ENCODE measurements at regions not wholly inside any gene's neighbourhood (a gene's known extent, or its start where the extent isn't known, plus 50 kb on each side); places are given as distances from the start of the nearest gene placed in this dataset.

DNA sequence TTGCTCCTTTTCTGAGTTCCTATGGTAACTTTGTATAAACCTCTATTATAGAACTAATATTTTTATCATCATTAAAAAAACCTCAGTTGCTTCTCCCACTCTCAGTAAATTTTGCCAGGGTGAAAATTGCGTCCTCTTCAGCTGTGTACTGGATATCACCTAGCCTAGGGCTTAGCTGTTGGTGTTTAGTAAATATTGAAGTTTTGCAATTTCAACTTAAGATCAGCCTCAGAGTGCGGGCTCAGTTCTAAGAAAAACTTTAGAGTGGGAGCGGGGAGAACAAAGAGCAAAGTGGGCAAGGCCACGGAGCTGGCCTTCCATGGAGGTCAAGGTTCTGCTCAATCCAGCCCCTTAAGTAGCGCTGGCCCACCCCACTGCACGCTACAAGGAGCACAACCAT, 488.3 kb upstream of the SPRED2 start:
- no peak overlapping the region for H2AK5ac ChIP-seq (ENCODE audit: low read depth, low read length)
- no peak overlapping the region for H3K18ac ChIP-seq (ENCODE audit: extremely low read depth, low read length)
- CTCF ChIA-PET (ENCODE audit: partially characterized antibody), result interaction anchor here (0.5 to 1.8 kb wide), 9 partner anchors 8 to 454 kb away, joined by 3 to 5 read pairs (median 3); no protein-coding TSS in a partner anchor
- H3K36me3 ChIP-seq (ENCODE audit: control insufficient read depth in 2 of 4, insufficient read depth in 4 of 4, low read length in 3 of 4), result no peaks in the 10 kb centered on the region
- no peak overlapping the region for H3K9ac ChIP-seq (replicated peaks in 1 of 4; ENCODE audit: extremely low read depth in 1 of 4, low read depth in 3 of 4, low read length in 3 of 4)
- POLR2A ChIA-PET (ENCODE audit: partially characterized antibody), result no interaction called here
- no peak overlapping the region for H3K4ac ChIP-seq (replicated peaks; ENCODE audit: insufficient read length, low read depth, low read length)
- H3K79me1 ChIP-seq (ENCODE audit: low read depth, low read length), result no peaks in the 10 kb centered on the region
- H2BK12ac ChIP-seq (ENCODE audit: low read depth, low read length), result no peak overlapping the region
- H3K27ac ChIP-seq (ENCODE audit: low read depth, low read length), result no peak overlapping the region
- no peak overlapping the region for H4K91ac ChIP-seq (replicated peaks; ENCODE audit: insufficient read length, low read length)
- no peak overlapping the region for H3K14ac ChIP-seq (ENCODE audit: insufficient read length)
- WGBS, 2 experiments (ENCODE audit: extremely low coverage in 1 of 2, insufficient coverage in 1 of 2, insufficient read length in 1 of 2, insufficient replicate concordance in 2 of 2, low coverage in 1 of 2, low lambda C conversion rate in 2 of 2, missing lambda C conversion rate in 1 of 2), result 95% methylated on average over 6 of the region's 6 CpGs; no CpG with 5 or more reads in 1 of the 2 experiments
- no peaks in the 10 kb centered on the region for H3K4me1 ChIP-seq (replicated peaks in 1 of 4; ENCODE audit: control insufficient read depth in 3 of 4, insufficient read depth in 4 of 4, low read length in 3 of 4)
- no peak overlapping the region for H2AFZ ChIP-seq (ENCODE audit: low read length)
- no peak overlapping the region for H2BK5ac ChIP-seq (ENCODE audit: low read depth, low read length)
- no peak for FAIRE-seq
- no peak overlapping the region for H4K8ac ChIP-seq (ENCODE audit: extremely low read depth, insufficient read depth, low read length)
- no peak overlapping the region for H4K5ac ChIP-seq (ENCODE audit: insufficient read length, low read depth, low read length)
- no peaks in the 10 kb centered on the region for H3K23me2 ChIP-seq (ENCODE audit: low read depth, low read length)
- H3K23ac ChIP-seq (ENCODE audit: insufficient read length), result no peak overlapping the region
- no peaks in the 10 kb centered on the region for H3K27me3 ChIP-seq (replicated peaks in 1 of 4; ENCODE audit: control insufficient read depth in 3 of 4, extremely low read depth in 1 of 4, insufficient read depth in 3 of 4, low read length in 3 of 4)
- no peak overlapping the region for H3K56ac ChIP-seq (replicated peaks; ENCODE audit: insufficient read length, low read depth, low read length)
- H3K4me2 ChIP-seq (ENCODE audit: insufficient read depth in 1 of 2, low read depth in 2 of 2, low read length in 2 of 2), result no peak overlapping the region
- no peaks in the 10 kb centered on the region for H4K20me1 ChIP-seq (replicated peaks in 1 of 2; ENCODE audit: control insufficient read depth in 1 of 2, insufficient read depth in 2 of 2, low read length in 2 of 2)
- no peaks in the 10 kb centered on the region for H3K79me2 ChIP-seq (ENCODE audit: control insufficient read depth in 1 of 2, insufficient read depth in 2 of 2, low read length in 2 of 2)
- DNase-seq (ENCODE audit: low read depth in 1 of 2, low spot score in 2 of 2), result no peak
- no peak overlapping the region for H2BK15ac ChIP-seq (ENCODE audit: low read length)
- H3K9me3 ChIP-seq (ENCODE audit: insufficient read depth in 2 of 2, low read depth in 1 of 2, low read length in 1 of 2), result no peaks in the 10 kb centered on the region
- no peak overlapping the region for H2BK120ac ChIP-seq (replicated peaks; ENCODE audit: low read depth, low read length)
- H3K4me3 ChIP-seq (ENCODE audit: extremely low read depth in 1 of 4, insufficient read depth in 2 of 4, low read depth in 3 of 4, low read length in 4 of 4), result no peak overlapping the region
- no peak overlapping the region for H2BK20ac ChIP-seq (ENCODE audit: low read length)
- TF ChIP-seq PHF8 (conservative IDR thresholded peaks at IDR 0.05; ENCODE audit: low read depth, low read length) (no peak), TBP (IDR thresholded peaks at IDR 0.05; ENCODE audit: low read depth, low read length) (no peak), SP4 (IDR thresholded peaks at IDR 0.05; ENCODE audit: low read length) (no peak), MAFK (IDR thresholded peaks at IDR 0.05; ENCODE audit: low read depth, low read length) (no peak), POLR2A (IDR thresholded peaks at IDR 0.05; ENCODE audit: control extremely low read depth in 1 of 2, low read depth in 2 of 2, low read length in 2 of 2) (no peak), CBX8 (IDR thresholded peaks at IDR 0.05; ENCODE audit: borderline replicate concordance, low read depth, low read length) (no peak), SAP30 (IDR thresholded peaks at IDR 0.05; ENCODE audit: insufficient read depth, insufficient replicate concordance, low read length) (no peak), NRF1 (IDR thresholded peaks at IDR 0.05; ENCODE audit: low read depth, low read length) (no peak), SIRT6 (IDR thresholded peaks at IDR 0.05; ENCODE audit: low read length) (no peak), ASH2L (IDR thresholded peaks at IDR 0.05; ENCODE audit: low read length) (no peak)
